ENCODE measurements at regions not wholly inside any gene's neighbourhood (a gene's known extent, or its start where the extent isn't known, plus 50 kb on each side); places are given as distances from the start of the nearest gene placed in this dataset.

- no peak for TF ChIP-seq ZNF70 (CRISPR knock-in tag; IDR thresholded peaks at IDR 0.05)
- no peak for TF ChIP-seq ISL1 (CRISPR knock-in tag; IDR thresholded peaks at IDR 0.05)
- TF ChIP-seq OSR1 (CRISPR knock-in tag; IDR thresholded peaks at IDR 0.05): no peak
- no peak for TF ChIP-seq SNAI2 (CRISPR knock-in tag; IDR thresholded peaks at IDR 0.05)
- TF ChIP-seq ZC3H10 (CRISPR knock-in tag; IDR thresholded peaks at IDR 0.05): no peak
- TF ChIP-seq ZFP30 (CRISPR knock-in tag; IDR thresholded peaks at IDR 0.05): no peak
- TF ChIP-seq CSDC2 (CRISPR knock-in tag; IDR thresholded peaks at IDR 0.05): no peak
- no peak for TF ChIP-seq TOX (CRISPR knock-in tag; IDR thresholded peaks at IDR 0.05; ENCODE audit: borderline replicate concordance)
- TF ChIP-seq PPARA (CRISPR knock-in tag; IDR thresholded peaks at IDR 0.05; ENCODE audit: borderline replicate concordance): no peak
- no peak for TF ChIP-seq TCF4 (CRISPR knock-in tag; IDR thresholded peaks at IDR 0.05; ENCODE audit: borderline replicate concordance)
- no peak for TF ChIP-seq BACH2 (CRISPR knock-in tag; IDR thresholded peaks at IDR 0.05; ENCODE audit: borderline replicate concordance)
- no peak for TF ChIP-seq CREB5 (CRISPR knock-in tag; IDR thresholded peaks at IDR 0.05; ENCODE audit: low read depth)
- TF ChIP-seq GLIS3 (CRISPR knock-in tag; IDR thresholded peaks at IDR 0.05): no peak
- TF ChIP-seq ARNTL (CRISPR knock-in tag; IDR thresholded peaks at IDR 0.05; ENCODE audit: borderline replicate concordance, low read depth): no peak
- ATAC-seq: no peak
Measured at GRCh38 chr13:95456815-95457214, 95.7 kb upstream of the CLDN10 start.

- TF ChIP-seq PATZ1 (CRISPR knock-in tag; IDR thresholded peaks at IDR 0.05; ENCODE audit: borderline replicate concordance): no peak
- no peak for TF ChIP-seq ARNTL (CRISPR knock-in tag; IDR thresholded peaks at IDR 0.05; ENCODE audit: borderline replicate concordance, low read depth)
- no peak for TF ChIP-seq RARB (CRISPR knock-in tag; IDR thresholded peaks at IDR 0.05)
- no peak for TF ChIP-seq OSR1 (CRISPR knock-in tag; IDR thresholded peaks at IDR 0.05)
- no peak for TF ChIP-seq ESRRG (CRISPR knock-in tag; IDR thresholded peaks at IDR 0.05)
- no peak for TF ChIP-seq PPARA (CRISPR knock-in tag; IDR thresholded peaks at IDR 0.05; ENCODE audit: borderline replicate concordance)
- no peak for TF ChIP-seq ZC3H10 (CRISPR knock-in tag; IDR thresholded peaks at IDR 0.05)
- no peak for TF ChIP-seq TSHZ2 (CRISPR knock-in tag; IDR thresholded peaks at IDR 0.05)
- no peak for TF ChIP-seq ZFP30 (CRISPR knock-in tag; IDR thresholded peaks at IDR 0.05)
- TF ChIP-seq ZNF70 (CRISPR knock-in tag; IDR thresholded peaks at IDR 0.05): no peak
- no peak for TF ChIP-seq CREB5 (CRISPR knock-in tag; IDR thresholded peaks at IDR 0.05; ENCODE audit: low read depth)
- TF ChIP-seq TCF4 (CRISPR knock-in tag; IDR thresholded peaks at IDR 0.05; ENCODE audit: borderline replicate concordance): no peak
- no peak for TF ChIP-seq CSRNP3 (CRISPR knock-in tag; IDR thresholded peaks at IDR 0.05)
- TF ChIP-seq SNAI2 (CRISPR knock-in tag; IDR thresholded peaks at IDR 0.05): no peak
- no peak for TF ChIP-seq ZFP3 (CRISPR knock-in tag; IDR thresholded peaks at IDR 0.05)
- TF ChIP-seq BACH2 (CRISPR knock-in tag; IDR thresholded peaks at IDR 0.05; ENCODE audit: borderline replicate concordance): no peak
- TF ChIP-seq ISL1 (CRISPR knock-in tag; IDR thresholded peaks at IDR 0.05): no peak
- ATAC-seq: no peak
Measured at GRCh38 chr13:95457294-95457693, 95.2 kb upstream of the CLDN10 start.

- TF ChIP-seq ZFP30 (CRISPR knock-in tag; IDR thresholded peaks at IDR 0.05): no peak
- TF ChIP-seq OSR1 (CRISPR knock-in tag; IDR thresholded peaks at IDR 0.05): no peak
- TF ChIP-seq CREB5 (CRISPR knock-in tag; IDR thresholded peaks at IDR 0.05; ENCODE audit: low read depth): no peak
- no peak for TF ChIP-seq ZNF565 (CRISPR knock-in tag; conservative IDR thresholded peaks at IDR 0.05; ENCODE audit: low read depth)
- no peak for TF ChIP-seq CSDC2 (CRISPR knock-in tag; IDR thresholded peaks at IDR 0.05)
- TF ChIP-seq ISL1 (CRISPR knock-in tag; IDR thresholded peaks at IDR 0.05): no peak
- no peak for TF ChIP-seq PPARA (CRISPR knock-in tag; IDR thresholded peaks at IDR 0.05; ENCODE audit: borderline replicate concordance)
- TF ChIP-seq GLIS3 (CRISPR knock-in tag; IDR thresholded peaks at IDR 0.05): no peak
- no peak for TF ChIP-seq ESRRG (CRISPR knock-in tag; IDR thresholded peaks at IDR 0.05)
- TF ChIP-seq TOX (CRISPR knock-in tag; IDR thresholded peaks at IDR 0.05; ENCODE audit: borderline replicate concordance): no peak
- TF ChIP-seq SNAI2 (CRISPR knock-in tag; IDR thresholded peaks at IDR 0.05): no peak
- no peak for TF ChIP-seq ARNTL (CRISPR knock-in tag; IDR thresholded peaks at IDR 0.05; ENCODE audit: borderline replicate concordance, low read depth)
- TF ChIP-seq ZNF8 (CRISPR knock-in tag; IDR thresholded peaks at IDR 0.05): no peak
- TF ChIP-seq POU6F1 (CRISPR knock-in tag; IDR thresholded peaks at IDR 0.05; ENCODE audit: borderline replicate concordance, low read depth): no peak
- TF ChIP-seq RARB (CRISPR knock-in tag; IDR thresholded peaks at IDR 0.05): no peak
- TF ChIP-seq BACH2 (CRISPR knock-in tag; IDR thresholded peaks at IDR 0.05; ENCODE audit: borderline replicate concordance): no peak
- TF ChIP-seq ZFP3 (CRISPR knock-in tag; IDR thresholded peaks at IDR 0.05): no peak
- no peak for ATAC-seq
Measured at GRCh38 chr13:95462801-95463200, 89.7 kb upstream of the CLDN10 start.

Measured in SK-N-SH treated with all-trans-retinoic acid at 6 μM for 48 hours (cell line).